ENCODE measurements at regions not wholly inside any gene's neighbourhood (a gene's known extent, or its start where the extent isn't known, plus 50 kb on each side); places are given as distances from the start of the nearest gene placed in this dataset.

- no peaks in the 10 kb centered on the region for H4K20me1 ChIP-seq (ENCODE audit: insufficient read depth, low read length)
- ATAC-seq (ENCODE audit: insufficient read depth, low read depth) (no peak), DNase-seq (no peak)
- no peak overlapping the region for H3K4me2 ChIP-seq (ENCODE audit: insufficient read depth, low read length)
- H3K36me3 ChIP-seq (ENCODE audit: insufficient read depth, low read length): no peaks in the 10 kb centered on the region
- H3K4me3 ChIP-seq (ENCODE audit: low read depth in 1 of 2, low read length in 2 of 2): no peak overlapping the region
- H3K27ac ChIP-seq (ENCODE audit: low read length): no peak overlapping the region
- H3K79me2 ChIP-seq (ENCODE audit: insufficient read depth, low read length): no peaks in the 10 kb centered on the region
- H3K27me3 ChIP-seq (ENCODE audit: insufficient read depth, low read length, poor library complexity): no peaks in the 10 kb centered on the region
- no peaks in the 10 kb centered on the region for H3K9me3 ChIP-seq (ENCODE audit: insufficient read depth, low read length, severe bottlenecking)
- TF ChIP-seq, protein P1, sequence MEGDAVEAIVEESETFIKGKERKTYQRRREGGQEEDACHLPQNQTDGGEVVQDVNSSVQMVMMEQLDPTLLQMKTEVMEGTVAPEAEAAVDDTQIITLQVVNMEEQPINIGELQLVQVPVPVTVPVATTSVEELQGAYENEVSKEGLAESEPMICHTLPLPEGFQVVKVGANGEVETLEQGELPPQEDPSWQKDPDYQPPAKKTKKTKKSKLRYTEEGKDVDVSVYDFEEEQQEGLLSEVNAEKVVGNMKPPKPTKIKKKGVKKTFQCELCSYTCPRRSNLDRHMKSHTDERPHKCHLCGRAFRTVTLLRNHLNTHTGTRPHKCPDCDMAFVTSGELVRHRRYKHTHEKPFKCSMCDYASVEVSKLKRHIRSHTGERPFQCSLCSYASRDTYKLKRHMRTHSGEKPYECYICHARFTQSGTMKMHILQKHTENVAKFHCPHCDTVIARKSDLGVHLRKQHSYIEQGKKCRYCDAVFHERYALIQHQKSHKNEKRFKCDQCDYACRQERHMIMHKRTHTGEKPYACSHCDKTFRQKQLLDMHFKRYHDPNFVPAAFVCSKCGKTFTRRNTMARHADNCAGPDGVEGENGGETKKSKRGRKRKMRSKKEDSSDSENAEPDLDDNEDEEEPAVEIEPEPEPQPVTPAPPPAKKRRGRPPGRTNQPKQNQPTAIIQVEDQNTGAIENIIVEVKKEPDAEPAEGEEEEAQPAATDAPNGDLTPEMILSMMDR (IDR thresholded peaks at IDR 0.05; ENCODE audit: borderline replicate concordance, extremely low read depth, low read length, poor library complexity, severe bottlenecking): no peak
- no peak for TF ChIP-seq EZH2 (IDR thresholded peaks at IDR 0.05; ENCODE audit: borderline replicate concordance, low read depth, low read length, severe bottlenecking)
- H2AFZ ChIP-seq (ENCODE audit: low read depth, low read length): no peak overlapping the region
- H3K4me1 ChIP-seq (ENCODE audit: insufficient read depth, low read length): no peaks in the 10 kb centered on the region
- H3K9ac ChIP-seq (ENCODE audit: low read depth, low read length): no peak overlapping the region
Measured at GRCh38 chr9:11500780-11501179, 888.0 kb upstream of the PTPRD start.

DNA sequence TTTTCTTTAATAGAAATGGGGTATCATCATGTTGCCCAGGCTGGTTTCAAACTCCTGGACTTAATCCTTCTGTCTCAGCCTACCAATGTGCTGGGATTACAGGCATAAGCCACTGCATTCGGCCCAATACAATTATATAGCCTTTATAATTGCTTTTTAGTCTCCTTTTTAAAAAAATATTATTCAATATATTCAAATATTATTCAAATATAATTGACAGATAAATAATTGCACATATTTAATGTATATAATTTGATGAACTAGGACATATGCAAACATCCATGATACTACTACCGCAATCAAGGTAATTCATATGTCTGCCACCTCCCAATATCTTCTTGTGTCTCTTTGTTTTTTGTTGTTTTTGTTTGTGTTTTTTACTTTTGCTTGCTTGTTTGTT lies 894.2 kb upstream of the PTPRD start:
- Histone ChIP-seq H3K9ac (ENCODE audit: low read depth, low read length) (no peak overlapping the region), H2AFZ (ENCODE audit: low read depth, low read length) (no peak overlapping the region), H3K27me3 (ENCODE audit: insufficient read depth, low read length, poor library complexity) (no peaks in the 10 kb centered on the region), H4K20me1 (ENCODE audit: insufficient read depth, low read length) (no peaks in the 10 kb centered on the region), H3K9me3 (ENCODE audit: insufficient read depth, low read length, severe bottlenecking) (no peaks in the 10 kb centered on the region), H3K4me2 (ENCODE audit: insufficient read depth, low read length) (no peak overlapping the region), H3K4me1 (ENCODE audit: insufficient read depth, low read length) (no peaks in the 10 kb centered on the region), H3K79me2 (ENCODE audit: insufficient read depth, low read length) (no peaks in the 10 kb centered on the region), H3K36me3 (ENCODE audit: insufficient read depth, low read length) (no peaks in the 10 kb centered on the region), H3K4me3 (ENCODE audit: low read depth in 1 of 2, low read length in 2 of 2) (no peak overlapping the region), H3K27ac (ENCODE audit: low read length) (no peak overlapping the region)
- TF ChIP-seq, protein P1 (IDR thresholded peaks at IDR 0.05; ENCODE audit: borderline replicate concordance, extremely low read depth, low read length, poor library complexity, severe bottlenecking): no peak
- no peak for TF ChIP-seq EZH2 (IDR thresholded peaks at IDR 0.05; ENCODE audit: borderline replicate concordance, low read depth, low read length, severe bottlenecking)
- DNase-seq (no peak), ATAC-seq (ENCODE audit: insufficient read depth, low read depth) (no peak)

GRCh38 chr9:11537566-11537965 lies 924.8 kb upstream of the PTPRD start:
- Histone ChIP-seq H3K4me2 (ENCODE audit: insufficient read depth, low read length) (no peak overlapping the region), H3K4me3 (ENCODE audit: low read depth in 1 of 2, low read length in 2 of 2) (no peak overlapping the region), H3K27ac (ENCODE audit: low read length) (no peak overlapping the region), H3K4me1 (ENCODE audit: insufficient read depth, low read length) (no peaks in the 10 kb centered on the region), H3K27me3 (ENCODE audit: insufficient read depth, low read length, poor library complexity) (no peaks in the 10 kb centered on the region), H4K20me1 (ENCODE audit: insufficient read depth, low read length) (no peaks in the 10 kb centered on the region), H3K9me3 (ENCODE audit: insufficient read depth, low read length, severe bottlenecking) (no peaks in the 10 kb centered on the region), H3K36me3 (ENCODE audit: insufficient read depth, low read length) (no peaks in the 10 kb centered on the region), H3K79me2 (ENCODE audit: insufficient read depth, low read length) (no peaks in the 10 kb centered on the region), H2AFZ (ENCODE audit: low read depth, low read length) (no peak overlapping the region), H3K9ac (ENCODE audit: low read depth, low read length) (no peak overlapping the region)
- ATAC-seq (ENCODE audit: insufficient read depth, low read depth) (no peak), DNase-seq (no peak)
- TF ChIP-seq, protein P1 (IDR thresholded peaks at IDR 0.05; ENCODE audit: borderline replicate concordance, extremely low read depth, low read length, poor library complexity, severe bottlenecking): no peak
- no peak for TF ChIP-seq EZH2 (IDR thresholded peaks at IDR 0.05; ENCODE audit: borderline replicate concordance, low read depth, low read length, severe bottlenecking)

DNA sequence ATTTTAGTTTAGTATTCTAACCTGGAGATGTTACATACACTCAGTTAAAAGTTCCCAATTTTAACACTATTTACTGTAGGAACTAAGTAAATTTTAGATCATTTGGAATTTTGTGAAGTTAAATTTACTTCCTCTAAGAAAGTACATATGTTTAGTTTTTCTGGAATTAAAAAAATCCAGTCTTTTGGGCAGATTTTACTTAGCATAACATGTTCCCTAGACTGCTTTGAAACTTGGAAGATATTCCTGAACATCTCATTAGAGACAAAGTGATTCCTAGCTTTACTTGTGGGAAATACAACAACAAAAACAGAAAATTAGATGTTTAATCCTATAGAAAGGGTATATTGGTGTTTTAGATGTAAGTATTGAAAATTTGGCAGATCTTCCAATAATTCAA lies 930.0 kb upstream of the PTPRD start:
- Histone ChIP-seq H3K36me3 (ENCODE audit: insufficient read depth, low read length) (no peaks in the 10 kb centered on the region), H2AFZ (ENCODE audit: low read depth, low read length) (no peak overlapping the region), H3K27ac (ENCODE audit: low read length) (no peak overlapping the region), H4K20me1 (ENCODE audit: insufficient read depth, low read length) (no peaks in the 10 kb centered on the region), H3K27me3 (ENCODE audit: insufficient read depth, low read length, poor library complexity) (no peaks in the 10 kb centered on the region), H3K4me2 (ENCODE audit: insufficient read depth, low read length) (no peak overlapping the region), H3K4me1 (ENCODE audit: insufficient read depth, low read length) (no peaks in the 10 kb centered on the region), H3K79me2 (ENCODE audit: insufficient read depth, low read length) (no peaks in the 10 kb centered on the region), H3K9me3 (ENCODE audit: insufficient read depth, low read length, severe bottlenecking) (no peaks in the 10 kb centered on the region), H3K4me3 (ENCODE audit: low read depth in 1 of 2, low read length in 2 of 2) (no peak overlapping the region), H3K9ac (ENCODE audit: low read depth, low read length) (no peak overlapping the region)
- DNase-seq (no peak), ATAC-seq (ENCODE audit: insufficient read depth, low read depth) (no peak)
- TF ChIP-seq, protein P1 (IDR thresholded peaks at IDR 0.05; ENCODE audit: borderline replicate concordance, extremely low read depth, low read length, poor library complexity, severe bottlenecking): no peak
- TF ChIP-seq EZH2 (IDR thresholded peaks at IDR 0.05; ENCODE audit: borderline replicate concordance, low read depth, low read length, severe bottlenecking): no peak
